Germinal center (tissue), 1 donor: ENCODE measurements at regions not wholly inside any gene's neighbourhood (a gene's known extent, or its start where the extent isn't known, plus 50 kb on each side); places are given as distances from the start of the nearest gene placed in this dataset.

Experiments
- DNase-seq: peaks from one replicate; pipeline ENCODE4 v3.0.0; 2012; ENCODE audit warnings: mixed read lengths, low spot score

- DNase-seq: no peak
These were observed 634.4 kb upstream of the C9orf72 start for GRCh38 chr9:28207657-28208056.

GRCh38 chr9:28209130-28209529 is 635.8 kb upstream of the C9orf72 start:
- DNase-seq: no peak

- DNase-seq: no peak
These were observed 639.7 kb upstream of the C9orf72 start for GRCh38 chr9:28212979-28213378.

GRCh38 chr9:28215536-28216299 is 642.4 kb upstream of the C9orf72 start:
- no peak for DNase-seq

- DNase-seq: no peak
These were observed 659.4 kb upstream of the C9orf72 start for GRCh38 chr9:28232686-28233085.

- no peak for DNase-seq
These were observed 661.0 kb upstream of the C9orf72 start for GRCh38 chr9:28234133-28234893.

GRCh38 chr9:28234894-28235277 is 661.6 kb upstream of the C9orf72 start:
- DNase-seq: no peak

GRCh38 chr9:28249424-28249823 is 676.1 kb upstream of the C9orf72 start:
- DNase-seq: no peak

- no peak for DNase-seq
These were observed 681.9 kb upstream of the C9orf72 start for GRCh38 chr9:28255174-28255573.

GRCh38 chr9:28260330-28260729 is 687.0 kb upstream of the C9orf72 start:
- DNase-seq: no peak

GRCh38 chr9:28264368-28264767 is 691.1 kb upstream of the C9orf72 start:
- no peak for DNase-seq

GRCh38 chr9:28267351-28267750 is 694.1 kb upstream of the C9orf72 start:
- no peak for DNase-seq

GRCh38 chr9:28270156-28270555 is 696.9 kb upstream of the C9orf72 start:
- no peak for DNase-seq

- no peak for DNase-seq
These were observed 698.8 kb upstream of the C9orf72 start for GRCh38 chr9:28272127-28272526.

- DNase-seq: no peak
These were observed 714.2 kb upstream of the C9orf72 start for GRCh38 chr9:28287455-28287854.

- DNase-seq: no peak
These were observed 716.5 kb upstream of the C9orf72 start for GRCh38 chr9:28289746-28290145.

GRCh38 chr9:28293369-28294090 is 720.2 kb upstream of the C9orf72 start:
- DNase-seq: no peak

GRCh38 chr9:28301281-28301680 is 728.0 kb upstream of the C9orf72 start:
- no peak for DNase-seq

GRCh38 chr9:28317745-28318144 is 744.5 kb upstream of the C9orf72 start:
- no peak for DNase-seq

GRCh38 chr9:28318515-28318914 is 745.2 kb upstream of the C9orf72 start:
- DNase-seq: no peak

- DNase-seq: no peak
These were observed 746.7 kb upstream of the C9orf72 start for GRCh38 chr9:28319981-28320380.

GRCh38 chr9:28320616-28321015 is 747.3 kb upstream of the C9orf72 start:
- DNase-seq: no peak

- no peak for DNase-seq
These were observed 756.0 kb upstream of the C9orf72 start for GRCh38 chr9:28329323-28329722.
